CD4-positive, alpha-beta T cell (primary cell): ENCODE measurements at regions not wholly inside any gene's neighbourhood (a gene's known extent, or its start where the extent isn't known, plus 50 kb on each side); places are given as distances from the start of the nearest gene placed in this dataset.
A peak's percentile ranks its signal among the peaks of the same experiment; 100 is the strongest.

Experiments
- ATAC-seq: fragments of 200-7000 bp; cut with Tn5 transposase; one replicate; pipeline ENCODE4 v1.10.0; 2022; ENCODE audit warnings: mild to moderate bottlenecking; ENCODE audit not compliant: poor library complexity
- CTCF ChIA-PET: fragments of 350-600 bp; sonication (Branson Sonifier 250); formaldehyde crosslinking; loops from one replicate; lab custom pipeline; 2021; ENCODE audit warnings: antibody characterized with exemption, inconsistent platforms; lab: Charles Lee
- POLR2A ChIA-PET: fragments of 350-600 bp; sonication (Branson Sonifier 250); formaldehyde crosslinking; loops from one replicate; lab custom pipeline; 2021; ENCODE audit warnings: antibody characterized with exemption, inconsistent platforms; lab: Charles Lee
- DNase-seq, 14 experiments: peaks; one replicate each; pipeline ENCODE4 v3.0.0-alpha.2; 2013 to 2020; ENCODE audit warnings: mixed read lengths in 2 of 14
- H3K27ac ChIP-seq, 2 donors: one replicate each; pipeline versions ENCODE4 v1.5.1 to v1.7.0; 2013; ENCODE audit warnings: low read length in 2 of 2, low read depth in 1 of 2, mild to moderate bottlenecking in 1 of 2
- H3K27me3 ChIP-seq, 2 experiments: 1 replicate in 1 of 2; 2 replicates in 1 of 2; pipeline versions ENCODE4 v1.6.1 to v1.7.0; 2013; ENCODE audit warnings: low read length in 2 of 2, control low read depth in 1 of 2, mild to moderate bottlenecking in 1 of 2, moderate library complexity in 1 of 2; ENCODE audit not compliant: insufficient read depth in 2 of 2, control insufficient read depth in 1 of 2
- H3K36me3 ChIP-seq: one replicate; pipeline ENCODE4 v1.6.1; 2013; ENCODE audit warnings: low read length, control low read depth; ENCODE audit not compliant: insufficient read depth
- H3K4me1 ChIP-seq: one replicate; pipeline ENCODE4 v1.6.1; 2013; ENCODE audit warnings: low read length, control low read depth; ENCODE audit not compliant: insufficient read depth
- H3K4me3 ChIP-seq: one replicate; pipeline ENCODE4 v1.5.1; 2013; ENCODE audit warnings: mild to moderate bottlenecking, low read length, moderate library complexity
- H3K9me3 ChIP-seq, 2 experiments: 1 replicate in 1 of 2; 2 replicates in 1 of 2; pipeline versions ENCODE4 v1.6.1 to v1.7.0; 2013; ENCODE audit warnings: low read length in 2 of 2, mild to moderate bottlenecking in 2 of 2, control low read depth in 1 of 2, moderate library complexity in 1 of 2; ENCODE audit not compliant: control insufficient read depth in 1 of 2, insufficient read depth in 1 of 2
- H3K27ac Mint-ChIP-seq: one replicate; pipeline ENCODE4 v1.8.0; 2020; ENCODE audit warnings: mixed read lengths
- H3K27me3 Mint-ChIP-seq: one replicate; pipeline ENCODE4 v1.8.0; 2021; ENCODE audit warnings: mixed read lengths
- H3K36me3 Mint-ChIP-seq: one replicate; pipeline ENCODE4 v1.8.0; 2021; ENCODE audit warnings: low read depth, mixed read lengths
- H3K4me1 Mint-ChIP-seq: one replicate; pipeline ENCODE4 v1.8.0; 2021; ENCODE audit warnings: low read depth, mixed read lengths
- H3K4me3 Mint-ChIP-seq: one replicate; pipeline ENCODE4 v1.8.0; 2020; ENCODE audit warnings: mild to moderate bottlenecking, mixed read lengths
- H3K9me3 Mint-ChIP-seq: one replicate; pipeline ENCODE4 v1.8.0; 2020; ENCODE audit warnings: mixed read lengths
- intact Hi-C, 2 experiments: fragments of 100-400 bp; cut with DNase I in 1 of 2; cut with micrococcal nuclease in 1 of 2; formaldehyde crosslinking; loops; one replicate each; pipeline versions ENCODE4 v1.15.1 to v1.9.0; 2023 to 2025; cut with DNase I, micrococcal nuclease
- TF ChIP-seq, protein P1 (sequence below): fragments of 200-600 bp; IDR thresholded peaks from one replicate; pipeline ENCODE4 v1.8.0; 2022; ENCODE audit warnings: antibody characterized with exemption, mild to moderate bottlenecking

DNA sequence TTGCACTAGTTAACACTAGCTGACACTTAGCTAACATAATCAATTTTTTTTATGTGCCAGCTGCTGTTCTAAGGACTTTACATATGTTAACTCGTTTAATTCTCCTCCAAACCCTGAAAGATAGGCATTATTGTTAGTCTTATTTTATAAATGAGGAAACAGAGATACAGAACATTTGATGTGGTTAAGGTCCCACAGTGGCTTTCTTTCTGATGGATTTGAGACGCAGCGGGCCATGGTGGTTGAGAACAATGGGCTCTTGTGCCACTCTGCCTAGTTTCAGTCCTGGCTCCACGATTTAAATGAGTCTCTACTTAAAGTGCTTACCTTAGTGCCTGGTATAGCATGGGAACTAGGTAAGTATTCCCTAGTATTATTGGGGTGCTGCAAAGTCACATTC, 201.9 kb upstream of the SPRED2 start:
- POLR2A ChIA-PET = no interaction called here
- no peaks in the 10 kb centered on the region for H3K27me3 Mint-ChIP-seq

DNA sequence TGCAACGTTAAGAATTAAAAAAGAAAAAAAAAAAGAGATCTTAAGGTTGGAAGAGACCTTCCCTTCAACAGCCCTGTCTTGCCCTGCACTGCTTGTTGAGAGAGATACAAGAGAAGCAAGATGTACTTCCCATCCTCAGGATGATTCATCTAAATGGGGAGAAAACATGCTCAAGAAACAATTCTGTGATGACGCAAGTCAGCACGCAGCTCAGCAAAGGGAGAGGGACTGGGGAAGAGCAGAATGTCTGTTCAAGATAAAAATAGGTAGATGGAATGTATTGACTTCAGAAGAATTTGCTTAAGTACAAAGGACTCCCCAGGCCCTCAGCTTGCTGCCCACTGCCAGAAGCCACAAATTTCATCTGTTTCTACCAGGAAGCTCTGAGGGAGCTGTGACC, 198.2 kb upstream of the SPRED2 start:
- Mint-ChIP-seq H3K36me3 (no peaks in the 10 kb centered on the region), H3K4me3 (no peak overlapping the region), H3K27me3 (no peaks in the 10 kb centered on the region), H3K27ac (no peak overlapping the region), H3K4me1 (no peaks in the 10 kb centered on the region), H3K9me3 (no peaks in the 10 kb centered on the region)
- Histone ChIP-seq H3K27ac (no peak overlapping the region), H3K27me3 (peaks cover 0 to 3% of the 10 kb centered on the region in 2 experiments), H3K4me1 (no peaks in the 10 kb centered on the region), H3K4me3 (no peak overlapping the region), H3K36me3 (no peaks in the 10 kb centered on the region), H3K9me3 (no peaks in the 10 kb centered on the region)
- DNase-seq = peak in 2 of 14 experiments; percentile 30 to 41
- intact Hi-C loops = no loop called here
- TF ChIP-seq, protein P1, sequence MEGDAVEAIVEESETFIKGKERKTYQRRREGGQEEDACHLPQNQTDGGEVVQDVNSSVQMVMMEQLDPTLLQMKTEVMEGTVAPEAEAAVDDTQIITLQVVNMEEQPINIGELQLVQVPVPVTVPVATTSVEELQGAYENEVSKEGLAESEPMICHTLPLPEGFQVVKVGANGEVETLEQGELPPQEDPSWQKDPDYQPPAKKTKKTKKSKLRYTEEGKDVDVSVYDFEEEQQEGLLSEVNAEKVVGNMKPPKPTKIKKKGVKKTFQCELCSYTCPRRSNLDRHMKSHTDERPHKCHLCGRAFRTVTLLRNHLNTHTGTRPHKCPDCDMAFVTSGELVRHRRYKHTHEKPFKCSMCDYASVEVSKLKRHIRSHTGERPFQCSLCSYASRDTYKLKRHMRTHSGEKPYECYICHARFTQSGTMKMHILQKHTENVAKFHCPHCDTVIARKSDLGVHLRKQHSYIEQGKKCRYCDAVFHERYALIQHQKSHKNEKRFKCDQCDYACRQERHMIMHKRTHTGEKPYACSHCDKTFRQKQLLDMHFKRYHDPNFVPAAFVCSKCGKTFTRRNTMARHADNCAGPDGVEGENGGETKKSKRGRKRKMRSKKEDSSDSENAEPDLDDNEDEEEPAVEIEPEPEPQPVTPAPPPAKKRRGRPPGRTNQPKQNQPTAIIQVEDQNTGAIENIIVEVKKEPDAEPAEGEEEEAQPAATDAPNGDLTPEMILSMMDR = no peak
- CTCF ChIA-PET = no interaction called here
- POLR2A ChIA-PET = no interaction called here
- ATAC-seq = no peak

More for the DNA sequence above, 201.9 kb upstream of the SPRED2 start:
- H3K9me3 ChIP-seq = no peaks in the 10 kb centered on the region
- ATAC-seq (no peak), DNase-seq (no peak)
- no peak overlapping the region for H3K27ac ChIP-seq
- CTCF ChIA-PET = no interaction called here
- Mint-ChIP-seq H3K4me3 (no peak overlapping the region), H3K4me1 (no peaks in the 10 kb centered on the region), H3K36me3 (no peaks in the 10 kb centered on the region), H3K27ac (no peak overlapping the region), H3K9me3 (no peaks in the 10 kb centered on the region)
- TF ChIP-seq, protein P1 = no peak
- H3K27me3 ChIP-seq = peaks cover 7 to 15% of the 10 kb centered on the region in 2 experiments
- H3K4me3 ChIP-seq = no peak overlapping the region
- H3K4me1 ChIP-seq = no peaks in the 10 kb centered on the region
- intact Hi-C loops = no loop called here
- H3K36me3 ChIP-seq = no peaks in the 10 kb centered on the region

DNA sequence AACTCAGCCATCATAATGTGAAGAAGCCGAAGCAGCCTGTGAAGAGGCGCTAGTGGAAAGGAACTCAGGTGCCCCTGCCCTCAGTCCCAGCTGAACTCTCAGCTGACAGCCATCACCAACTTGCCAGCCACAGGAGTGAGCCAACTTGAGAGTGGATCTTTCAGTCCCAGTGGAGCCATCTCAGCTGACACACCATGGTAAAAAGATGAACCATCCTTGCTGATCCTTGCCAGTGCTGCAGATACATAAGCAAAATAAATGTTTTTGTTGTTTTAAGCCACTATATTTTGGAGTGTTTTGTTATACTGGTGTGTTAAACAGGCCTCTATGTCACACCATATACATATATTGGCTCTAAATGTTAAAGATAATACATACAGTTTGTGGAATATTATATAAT, 195.8 kb upstream of the SPRED2 start:
- CTCF ChIA-PET = no interaction called here
- intact Hi-C loops = no loop called here

More for the DNA sequence above, 195.8 kb upstream of the SPRED2 start:
- Mint-ChIP-seq H3K36me3 (no peaks in the 10 kb centered on the region), H3K4me3 (no peak overlapping the region), H3K27me3 (peaks cover 1% of the 10 kb centered on the region), H3K9me3 (no peaks in the 10 kb centered on the region), H3K27ac (no peak overlapping the region), H3K4me1 (no peaks in the 10 kb centered on the region)
- TF ChIP-seq, protein P1 = no peak
- no peaks in the 10 kb centered on the region for H3K4me1 ChIP-seq
- no peaks in the 10 kb centered on the region for H3K9me3 ChIP-seq
- DNase-seq (no peak), ATAC-seq (no peak)
- no peaks in the 10 kb centered on the region for H3K36me3 ChIP-seq
- peaks cover 0 to 11% of the 10 kb centered on the region in 2 experiments for H3K27me3 ChIP-seq
- no peak overlapping the region for H3K4me3 ChIP-seq
- POLR2A ChIA-PET = no interaction called here
- H3K27ac ChIP-seq = no peak overlapping the region
